AG04449 (cell line): ENCODE measurements at regions not wholly inside any gene's neighbourhood (a gene's known extent, or its start where the extent isn't known, plus 50 kb on each side); places are given as distances from the start of the nearest gene placed in this dataset.
"Not testable (repeated sequence)": the region's sequence is repeated elsewhere in the genome, so short reads cannot be mapped to it uniquely, and the experiment has no call there.

Source experiments
- CTCF ChIA-PET: fragments of 350-600 bp; formaldehyde crosslinking; extraction: SDS; loops from one replicate; lab custom pipeline; 2021; ENCODE audit warnings: antibody characterized with exemption; lab: Yijun Ruan, JAX
- POLR2A ChIA-PET: fragments of 400-600, 350-600 bp; formaldehyde crosslinking; extraction: SDS; loops from one replicate; lab custom pipeline; 2020; ENCODE audit warnings: antibody characterized with exemption, inconsistent platforms; lab: Yijun Ruan, JAX
- DNase-seq: peaks from one replicate; pipeline ENCODE4 v3.0.0-alpha.2; 2010; ENCODE audit warnings: low read depth, low spot score
- H3K4me3 ChIP-seq: 2 replicates; pipeline ENCODE4 v1.5.1; 2011; ENCODE audit warnings: low read depth, mild to moderate bottlenecking, control low read depth, low read length
- CTCF ChIP-seq: IDR thresholded peaks from one replicate; pipeline ENCODE4 v1.5.1; 2011; ENCODE audit warnings: mild to moderate bottlenecking, moderate library complexity, low read length, control low read depth, inconsistent platforms; ENCODE audit not compliant: insufficient read depth; ENCODE audit errors: missing control alignments

- ChIA-PET POLR2A (no interaction called here), CTCF (no interaction called here)
- DNase-seq = no peak
- no peak overlapping the region for H3K4me3 ChIP-seq
- no peak for TF ChIP-seq CTCF
Measured at GRCh38 chr2:16088035-16088801, 147.9 kb downstream of the MYCN start.

- POLR2A ChIA-PET, DNase-seq, CTCF ChIA-PET, H3K4me3 ChIP-seq: not testable (repeated sequence)
Measured at GRCh38 chr2:16086136-16086535, 145.8 kb downstream of the MYCN start.

DNA sequence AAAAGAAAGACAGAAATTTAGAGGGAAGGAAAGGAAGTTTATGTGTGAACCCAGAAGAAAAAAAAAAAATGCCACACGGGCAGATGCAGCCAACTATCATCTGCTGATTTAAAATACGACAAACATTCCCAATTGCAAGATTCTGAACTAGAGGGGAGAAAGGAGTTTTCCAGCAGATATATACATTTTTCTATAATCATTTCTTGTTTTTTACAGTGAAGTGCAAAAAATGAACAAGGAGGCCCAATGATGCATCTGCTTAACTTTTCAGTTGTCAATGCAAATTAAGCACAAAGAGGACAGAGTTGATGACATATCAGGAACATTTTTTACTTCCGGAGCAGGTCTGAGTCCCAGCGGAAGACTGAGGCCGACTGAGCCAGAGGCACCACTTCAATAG, 144.7 kb downstream of the MYCN start:
- no peak for TF ChIP-seq CTCF
- H3K4me3 ChIP-seq = no peak overlapping the region
- ChIA-PET CTCF (no interaction called here), POLR2A (no interaction called here)
- no peak for DNase-seq

DNA sequence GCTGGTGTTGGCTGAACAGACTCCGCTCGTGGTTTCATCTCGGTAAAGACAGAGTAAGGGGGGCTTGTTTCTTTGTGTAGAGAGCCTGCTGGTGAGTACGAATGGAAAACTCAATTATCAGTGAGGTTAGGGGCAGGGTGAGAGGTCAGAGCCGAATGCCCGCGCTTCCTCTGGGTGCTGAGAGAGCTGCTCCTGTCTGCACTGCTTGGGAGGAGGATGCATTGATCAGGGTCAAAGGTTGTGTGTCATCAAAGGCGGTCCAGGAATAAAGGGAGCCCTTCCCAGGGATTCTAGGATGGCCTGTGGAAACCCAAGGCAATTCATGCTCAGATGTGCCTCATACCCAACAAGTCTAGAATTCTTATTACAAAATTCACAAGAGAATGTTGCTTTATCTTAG, 143.9 kb downstream of the MYCN start:
- POLR2A ChIA-PET = no interaction called here
- no peak for TF ChIP-seq CTCF
- CTCF ChIA-PET = no interaction called here

GRCh38 chr2:16082276-16082675, 141.9 kb downstream of the MYCN start:
- no peak for TF ChIP-seq CTCF
- DNase-seq = no peak
- CTCF ChIA-PET = no interaction called here
- POLR2A ChIA-PET = no interaction called here
- H3K4me3 ChIP-seq = no peak overlapping the region

More for the DNA sequence above, 143.9 kb downstream of the MYCN start:
- no peak for DNase-seq
- no peak overlapping the region for H3K4me3 ChIP-seq

- no peak for TF ChIP-seq CTCF
- DNase-seq = no peak
- ChIA-PET POLR2A (no interaction called here), CTCF (no interaction called here)
- H3K4me3 ChIP-seq = no peak overlapping the region
Measured at GRCh38 chr2:16081316-16082200, 141.2 kb downstream of the MYCN start.
